GM12878 (cell line): ENCODE measurements at regions not wholly inside any gene's neighbourhood (a gene's known extent, or its start where the extent isn't known, plus 50 kb on each side); places are given as distances from the start of the nearest gene placed in this dataset.

Experiments
- ATF2 ChIP-seq: IDR thresholded peaks from 2 replicates; pipeline ENCODE4 v1.6.1; 2012; ENCODE audit warnings: low read length, inconsistent platforms
- BHLHE40 ChIP-seq, 2 experiments: fragments of 450-650 bp in 1 of 2; IDR thresholded peaks; 2 replicates each; pipeline ENCODE4 v1.6.1; 2011 to 2017; ENCODE audit warnings: low read depth in 2 of 2, borderline replicate concordance in 1 of 2, improper control_type of control experiment in 1 of 2, low read length in 1 of 2, mild to moderate bottlenecking in 1 of 2
- BRCA1 ChIP-seq: IDR thresholded peaks from 2 replicates; pipeline ENCODE4 v1.6.1; 2011; ENCODE audit warnings: low read depth, low read length, improper control_type of control experiment
- CBFB ChIP-seq: IDR thresholded peaks from 2 replicates; pipeline ENCODE4 v1.6.1; 2016; ENCODE audit warnings: antibody characterized with exemption, low read depth
- CBX5 ChIP-seq: sonication (generic); IDR thresholded peaks from 2 replicates; pipeline ENCODE4 v1.6.1; 2016; ENCODE audit warnings: low read depth, moderate library complexity, mild to moderate bottlenecking, inconsistent platforms
- CUX1 ChIP-seq: IDR thresholded peaks from 2 replicates; pipeline ENCODE4 v1.6.1; 2012; ENCODE audit warnings: improper control_type of control experiment, low read depth, low read length; ENCODE audit not compliant: insufficient replicate concordance
- EZH2 ChIP-seq: IDR thresholded peaks from 2 replicates; pipeline ENCODE4 v1.6.1; 2012; ENCODE audit warnings: low read depth, mild to moderate bottlenecking, control low read depth, inconsistent platforms, low read length, borderline replicate concordance; ENCODE audit not compliant: control insufficient read depth
- FOXK2 ChIP-seq: fragments of 450-650 bp; IDR thresholded peaks from 2 replicates; pipeline ENCODE4 v1.6.1; 2017; ENCODE audit warnings: mild to moderate bottlenecking, moderate library complexity
- HSF1 ChIP-seq: fragments of 150-350 bp; IDR thresholded peaks from 2 replicates; pipeline ENCODE4 v1.6.1; 2014; ENCODE audit warnings: mild to moderate bottlenecking, low read depth, low read length
- JUND ChIP-seq: IDR thresholded peaks from 2 replicates; pipeline ENCODE4 v1.6.1; 2012; ENCODE audit warnings: low read depth, mild to moderate bottlenecking, low read length, improper control_type of control experiment, moderate library complexity
- KDM1A ChIP-seq: fragments of 200-600 bp; sonication (generic); IDR thresholded peaks from 2 replicates; pipeline ENCODE4 v1.6.1; 2016; ENCODE audit warnings: borderline replicate concordance
- MTA3 ChIP-seq: IDR thresholded peaks from 2 replicates; pipeline ENCODE4 v1.6.1; 2012; ENCODE audit warnings: low read length, inconsistent platforms, borderline replicate concordance
- PAX5 ChIP-seq: IDR thresholded peaks from 2 replicates; pipeline ENCODE4 v1.6.1; 2011; ENCODE audit warnings: low read depth, low read length, borderline replicate concordance
- PML ChIP-seq: IDR thresholded peaks from 2 replicates; pipeline ENCODE4 v1.6.1; 2012; ENCODE audit warnings: low read length, inconsistent platforms
- POLR2A ChIP-seq: IDR thresholded peaks from 2 replicates; pipeline ENCODE4 v1.6.1; 2011; ENCODE audit warnings: low read depth, mild to moderate bottlenecking, low read length
- RAD21 ChIP-seq: IDR thresholded peaks from 2 replicates; pipeline ENCODE4 v1.6.1; 2011; ENCODE audit warnings: mild to moderate bottlenecking, low read depth, low read length, moderate library complexity; ENCODE audit not compliant: insufficient read depth
- SIX5 ChIP-seq: IDR thresholded peaks from 2 replicates; pipeline ENCODE4 v1.6.1; 2011; ENCODE audit warnings: mild to moderate bottlenecking, low read depth, low read length, moderate library complexity; ENCODE audit not compliant: severe bottlenecking
- SUPT20H ChIP-seq: IDR thresholded peaks from 2 replicates; pipeline ENCODE4 v1.6.1; 2011; ENCODE audit warnings: low read depth, mild to moderate bottlenecking, low read length, moderate library complexity, borderline replicate concordance; ENCODE audit not compliant: control insufficient read depth
- TARDBP ChIP-seq: IDR thresholded peaks from 2 replicates; pipeline ENCODE4 v1.6.1; 2016; ENCODE audit warnings: borderline replicate concordance
- TBL1XR1 ChIP-seq: IDR thresholded peaks from 2 replicates; pipeline ENCODE4 v1.6.1; 2012; ENCODE audit warnings: low read depth, low read length, improper control_type of control experiment
- USF2 ChIP-seq: IDR thresholded peaks from 2 replicates; pipeline ENCODE4 v1.6.1; 2011; ENCODE audit warnings: low read depth, low read length, improper control_type of control experiment, borderline replicate concordance

GRCh38 chr11:86193297-86194095, 51.1 kb upstream of the EED start (continued):
- TF ChIP-seq USF2 (no peak), BHLHE40 (IDR thresholded peaks at IDR 0.05; ENCODE audit: borderline replicate concordance in 1 of 2, low read depth in 2 of 2, low read length in 1 of 2) (no peak), SUPT20H (no peak), TBL1XR1 (0 out of 2 replicates have a peak, but pooled peaks have one; percentile 59), JUND (no peak), MTA3 (no peak), PML (no peak), CUX1 (no peak), KDM1A (no peak), RAD21 (peak; percentile 85), PAX5 (no peak), TARDBP (no peak), EZH2 (no peak), HSF1 (no peak), CBFB (no peak), ATF2 (0 out of 2 replicates have a peak, but pooled peaks have one; percentile 41), BRCA1 (no peak), POLR2A (no peak), FOXK2 (no peak), SIX5 (no peak), CBX5 (no peak)
